ENCODE measurements at regions not wholly inside any gene's neighbourhood (a gene's known extent, or its start where the extent isn't known, plus 50 kb on each side); places are given as distances from the start of the nearest gene placed in this dataset.

GRCh38 chr9:102569436-102569835 lies 425.7 kb upstream of the CYLC2 start:
- H3K9me3 ChIP-seq (ENCODE audit: insufficient read depth, low read length) = no peaks in the 10 kb centered on the region; the same call in 1 of the 2 replicates
- DNase-seq (ENCODE audit: low read depth, low spot score) = peak; percentile 2
- no peak overlapping the region for H3K4me3 ChIP-seq (ENCODE audit: insufficient read length, low read depth)

GRCh38 chr9:102551346-102551745 lies 443.8 kb upstream of the CYLC2 start:
- no peak overlapping the region for H3K9ac ChIP-seq (ENCODE audit: insufficient read length, low read depth)
- H3K9me3 ChIP-seq (ENCODE audit: insufficient read depth, low read length) = peaks cover 30% of the 10 kb centered on the region
- no peak overlapping the region for H3K4me3 ChIP-seq (ENCODE audit: insufficient read length, low read depth)
- H3K27me3 ChIP-seq (ENCODE audit: insufficient read depth, insufficient read length) = no peaks in the 10 kb centered on the region
- no peaks in the 10 kb centered on the region for H3K4me1 ChIP-seq (ENCODE audit: insufficient read depth, insufficient read length)
- no peak for DNase-seq (ENCODE audit: low read depth, low spot score)
- TF ChIP-seq SUZ12 (IDR thresholded peaks at IDR 0.05; ENCODE audit: extremely low read depth, insufficient read depth, insufficient read length) (no peak), YY1 (IDR thresholded peaks at IDR 0.05; ENCODE audit: insufficient read depth, insufficient read length) (no peak)
- H3K36me3 ChIP-seq (ENCODE audit: insufficient read depth, insufficient read length, low read length) = no peaks in the 10 kb centered on the region

More at GRCh38 chr9:102569436-102569835, 425.7 kb upstream of the CYLC2 start:
- Histone ChIP-seq H3K4me1 (ENCODE audit: insufficient read depth, insufficient read length) (no peaks in the 10 kb centered on the region), H3K9ac (ENCODE audit: insufficient read length, low read depth) (no peak overlapping the region), H3K27me3 (ENCODE audit: insufficient read depth, insufficient read length) (no peaks in the 10 kb centered on the region), H3K36me3 (ENCODE audit: insufficient read depth, insufficient read length, low read length) (no peaks in the 10 kb centered on the region)
- TF ChIP-seq SUZ12 (IDR thresholded peaks at IDR 0.05; ENCODE audit: extremely low read depth, insufficient read depth, insufficient read length) = no peak
- TF ChIP-seq YY1 (IDR thresholded peaks at IDR 0.05; ENCODE audit: insufficient read depth, insufficient read length) = no peak
- TF ChIP-seq ZNF274 (IDR thresholded peaks at IDR 0.05; ENCODE audit: low read depth, low read length) = no peak

GRCh38 chr9:102550886-102551285 lies 444.2 kb upstream of the CYLC2 start:
- no peaks in the 10 kb centered on the region for H3K4me1 ChIP-seq (ENCODE audit: insufficient read depth, insufficient read length)
- H3K9ac ChIP-seq (ENCODE audit: insufficient read length, low read depth) = no peak overlapping the region
- no peak for DNase-seq (ENCODE audit: low read depth, low spot score)
- TF ChIP-seq ZNF274 (IDR thresholded peaks at IDR 0.05; ENCODE audit: low read depth, low read length) (no peak), SUZ12 (IDR thresholded peaks at IDR 0.05; ENCODE audit: extremely low read depth, insufficient read depth, insufficient read length) (no peak), YY1 (IDR thresholded peaks at IDR 0.05; ENCODE audit: insufficient read depth, insufficient read length) (no peak)
- peaks cover 30% of the 10 kb centered on the region for H3K9me3 ChIP-seq (ENCODE audit: insufficient read depth, low read length)
- no peak overlapping the region for H3K4me3 ChIP-seq (ENCODE audit: insufficient read length, low read depth)
- H3K36me3 ChIP-seq (ENCODE audit: insufficient read depth, insufficient read length, low read length) = no peaks in the 10 kb centered on the region
- no peaks in the 10 kb centered on the region for H3K27me3 ChIP-seq (ENCODE audit: insufficient read depth, insufficient read length)

GRCh38 chr9:102550266-102550665 lies 444.9 kb upstream of the CYLC2 start:
- TF ChIP-seq ZNF274 (IDR thresholded peaks at IDR 0.05; ENCODE audit: low read depth, low read length) (no peak), SUZ12 (IDR thresholded peaks at IDR 0.05; ENCODE audit: extremely low read depth, insufficient read depth, insufficient read length) (no peak), YY1 (IDR thresholded peaks at IDR 0.05; ENCODE audit: insufficient read depth, insufficient read length) (no peak)
- no peak overlapping the region for H3K4me3 ChIP-seq (ENCODE audit: insufficient read length, low read depth)
- H3K9ac ChIP-seq (ENCODE audit: insufficient read length, low read depth) = no peak overlapping the region
- H3K4me1 ChIP-seq (ENCODE audit: insufficient read depth, insufficient read length) = no peaks in the 10 kb centered on the region
- peaks cover 30% of the 10 kb centered on the region for H3K9me3 ChIP-seq (ENCODE audit: insufficient read depth, low read length)
- no peaks in the 10 kb centered on the region for H3K36me3 ChIP-seq (ENCODE audit: insufficient read depth, insufficient read length, low read length)
- DNase-seq (ENCODE audit: low read depth, low spot score) = no peak
- H3K27me3 ChIP-seq (ENCODE audit: insufficient read depth, insufficient read length) = no peaks in the 10 kb centered on the region

- Histone ChIP-seq H3K9ac (ENCODE audit: insufficient read length, low read depth) (no peak overlapping the region), H3K36me3 (ENCODE audit: insufficient read depth, insufficient read length, low read length) (no peaks in the 10 kb centered on the region), H3K4me1 (ENCODE audit: insufficient read depth, insufficient read length) (no peaks in the 10 kb centered on the region), H3K4me3 (ENCODE audit: insufficient read length, low read depth) (no peak overlapping the region), H3K27me3 (ENCODE audit: insufficient read depth, insufficient read length) (no peaks in the 10 kb centered on the region), H3K9me3 (ENCODE audit: insufficient read depth, low read length) (no peaks in the 10 kb centered on the region)
- TF ChIP-seq ZNF274 (IDR thresholded peaks at IDR 0.05; ENCODE audit: low read depth, low read length) (no peak), SUZ12 (IDR thresholded peaks at IDR 0.05; ENCODE audit: extremely low read depth, insufficient read depth, insufficient read length) (no peak), YY1 (IDR thresholded peaks at IDR 0.05; ENCODE audit: insufficient read depth, insufficient read length) (no peak)
- no peak for DNase-seq (ENCODE audit: low read depth, low spot score)
Measured at GRCh38 chr9:102534031-102534430, 461.1 kb upstream of the CYLC2 start.

- Histone ChIP-seq H3K27me3 (ENCODE audit: insufficient read depth, insufficient read length) (no peaks in the 10 kb centered on the region), H3K4me1 (ENCODE audit: insufficient read depth, insufficient read length) (no peaks in the 10 kb centered on the region), H3K9ac (ENCODE audit: insufficient read length, low read depth) (no peak overlapping the region), H3K36me3 (ENCODE audit: insufficient read depth, insufficient read length, low read length) (no peaks in the 10 kb centered on the region), H3K4me3 (ENCODE audit: insufficient read length, low read depth) (no peak overlapping the region), H3K9me3 (ENCODE audit: insufficient read depth, low read length) (no peaks in the 10 kb centered on the region)
- TF ChIP-seq SUZ12 (IDR thresholded peaks at IDR 0.05; ENCODE audit: extremely low read depth, insufficient read depth, insufficient read length) (no peak), YY1 (IDR thresholded peaks at IDR 0.05; ENCODE audit: insufficient read depth, insufficient read length) (no peak), ZNF274 (IDR thresholded peaks at IDR 0.05; ENCODE audit: low read depth, low read length) (no peak)
- no peak for DNase-seq (ENCODE audit: low read depth, low spot score)
Measured at GRCh38 chr9:102521097-102521755, 473.9 kb upstream of the CYLC2 start.

- no peak for TF ChIP-seq SUZ12 (IDR thresholded peaks at IDR 0.05; ENCODE audit: extremely low read depth, insufficient read depth, insufficient read length)
- TF ChIP-seq YY1 (IDR thresholded peaks at IDR 0.05; ENCODE audit: insufficient read depth, insufficient read length) = no peak
- no peak for TF ChIP-seq ZNF274 (IDR thresholded peaks at IDR 0.05; ENCODE audit: low read depth, low read length)
- Histone ChIP-seq H3K4me1 (ENCODE audit: insufficient read depth, insufficient read length) (no peaks in the 10 kb centered on the region), H3K36me3 (ENCODE audit: insufficient read depth, insufficient read length, low read length) (no peaks in the 10 kb centered on the region), H3K9ac (ENCODE audit: insufficient read length, low read depth) (no peak overlapping the region), H3K4me3 (ENCODE audit: insufficient read length, low read depth) (no peak overlapping the region), H3K9me3 (ENCODE audit: insufficient read depth, low read length) (no peaks in the 10 kb centered on the region), H3K27me3 (ENCODE audit: insufficient read depth, insufficient read length) (no peaks in the 10 kb centered on the region)
- DNase-seq (ENCODE audit: low read depth, low spot score) = no peak
Measured at GRCh38 chr9:102519423-102519822, 475.7 kb upstream of the CYLC2 start.

Measured in NT2/D1 (cell line).